Neural crest cell (in vitro differentiated cells): ENCODE measurements at regions not wholly inside any gene's neighbourhood (a gene's known extent, or its start where the extent isn't known, plus 50 kb on each side); places are given as distances from the start of the nearest gene placed in this dataset.
"Not testable (repeated sequence)": the region's sequence is repeated elsewhere in the genome, so short reads cannot be mapped to it uniquely, and the experiment has no call there.

Source experiments
- DNase-seq: peaks from one replicate; pipeline ENCODE4 v3.0.0; 2021; ENCODE audit warnings: low read depth, mixed read lengths, low spot score
- H3K27ac Mint-ChIP-seq: one replicate; pipeline ENCODE4 v1.8.0; 2021; ENCODE audit warnings: mild to moderate bottlenecking, mixed read lengths; ENCODE audit not compliant: unreplicated experiment
- H3K27me3 Mint-ChIP-seq: 2 replicates; pipeline ENCODE4 v1.8.0; 2021; ENCODE audit warnings: low read depth, mild to moderate bottlenecking, mixed read lengths
- H3K36me3 Mint-ChIP-seq: 2 replicates; pipeline ENCODE4 v1.8.0; 2021; ENCODE audit warnings: low read depth, mild to moderate bottlenecking, mixed read lengths
- H3K4me1 Mint-ChIP-seq: 2 replicates; pipeline ENCODE4 v1.8.0; 2021; ENCODE audit warnings: mixed read lengths
- H3K4me3 Mint-ChIP-seq: one replicate; pipeline ENCODE4 v1.8.0; 2021; ENCODE audit warnings: mild to moderate bottlenecking, mixed read lengths
- H3K9me3 Mint-ChIP-seq: 2 replicates; pipeline ENCODE4 v1.8.0; 2021; ENCODE audit warnings: mixed read lengths
- TF ChIP-seq, protein P1 (sequence below): fragments of 200-600 bp; sonication (generic); conservative IDR thresholded peaks from 2 replicates; pipeline ENCODE4 v1.5.0; 2021; ENCODE audit warnings: antibody characterized with exemption, mild to moderate bottlenecking

DNA sequence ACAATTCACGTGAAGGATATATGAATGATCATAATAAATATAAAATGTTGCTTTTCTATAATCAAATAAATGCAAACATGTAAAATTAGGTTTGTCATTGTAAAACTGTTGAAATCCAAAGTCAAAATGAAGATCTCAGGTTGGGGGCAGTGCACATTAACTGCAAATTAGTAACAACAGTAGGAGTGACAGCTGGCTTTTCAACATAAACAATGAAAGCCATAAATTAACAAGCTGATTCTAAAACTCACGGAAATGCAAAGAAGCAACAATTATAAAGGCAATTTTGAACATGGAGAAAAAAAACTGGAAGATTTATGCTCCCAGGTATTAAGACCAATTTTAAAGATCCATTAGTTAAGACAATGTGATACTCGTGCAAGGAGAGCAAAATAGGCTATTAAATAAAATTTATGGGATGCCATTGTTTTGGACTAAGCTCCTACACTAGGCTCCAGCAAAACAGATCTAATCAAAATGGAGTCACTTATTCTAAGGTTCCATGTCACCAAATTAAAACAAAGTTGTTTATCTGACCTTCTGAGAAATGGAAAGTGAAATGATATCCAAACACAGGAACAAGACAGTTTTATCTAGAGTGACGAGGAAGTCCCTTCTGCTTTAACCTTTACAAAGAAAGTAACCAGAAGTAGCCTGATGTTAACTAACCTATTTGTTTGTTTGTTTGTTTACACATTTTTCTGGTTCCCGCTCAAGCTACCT is 770.8 kb downstream of the EPHA7 start:
- H3K36me3 Mint-ChIP-seq: peaks cover 4% of the 10 kb centered on the region
- TF ChIP-seq, protein P1, sequence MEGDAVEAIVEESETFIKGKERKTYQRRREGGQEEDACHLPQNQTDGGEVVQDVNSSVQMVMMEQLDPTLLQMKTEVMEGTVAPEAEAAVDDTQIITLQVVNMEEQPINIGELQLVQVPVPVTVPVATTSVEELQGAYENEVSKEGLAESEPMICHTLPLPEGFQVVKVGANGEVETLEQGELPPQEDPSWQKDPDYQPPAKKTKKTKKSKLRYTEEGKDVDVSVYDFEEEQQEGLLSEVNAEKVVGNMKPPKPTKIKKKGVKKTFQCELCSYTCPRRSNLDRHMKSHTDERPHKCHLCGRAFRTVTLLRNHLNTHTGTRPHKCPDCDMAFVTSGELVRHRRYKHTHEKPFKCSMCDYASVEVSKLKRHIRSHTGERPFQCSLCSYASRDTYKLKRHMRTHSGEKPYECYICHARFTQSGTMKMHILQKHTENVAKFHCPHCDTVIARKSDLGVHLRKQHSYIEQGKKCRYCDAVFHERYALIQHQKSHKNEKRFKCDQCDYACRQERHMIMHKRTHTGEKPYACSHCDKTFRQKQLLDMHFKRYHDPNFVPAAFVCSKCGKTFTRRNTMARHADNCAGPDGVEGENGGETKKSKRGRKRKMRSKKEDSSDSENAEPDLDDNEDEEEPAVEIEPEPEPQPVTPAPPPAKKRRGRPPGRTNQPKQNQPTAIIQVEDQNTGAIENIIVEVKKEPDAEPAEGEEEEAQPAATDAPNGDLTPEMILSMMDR: no peak
- H3K27me3 Mint-ChIP-seq: no peaks in the 10 kb centered on the region
- H3K27ac Mint-ChIP-seq: no peak overlapping the region
- DNase-seq: no peak
- no peaks in the 10 kb centered on the region for H3K4me1 Mint-ChIP-seq
- H3K4me3 Mint-ChIP-seq: no peak overlapping the region
- peaks cover 4% of the 10 kb centered on the region for H3K9me3 Mint-ChIP-seq

DNA sequence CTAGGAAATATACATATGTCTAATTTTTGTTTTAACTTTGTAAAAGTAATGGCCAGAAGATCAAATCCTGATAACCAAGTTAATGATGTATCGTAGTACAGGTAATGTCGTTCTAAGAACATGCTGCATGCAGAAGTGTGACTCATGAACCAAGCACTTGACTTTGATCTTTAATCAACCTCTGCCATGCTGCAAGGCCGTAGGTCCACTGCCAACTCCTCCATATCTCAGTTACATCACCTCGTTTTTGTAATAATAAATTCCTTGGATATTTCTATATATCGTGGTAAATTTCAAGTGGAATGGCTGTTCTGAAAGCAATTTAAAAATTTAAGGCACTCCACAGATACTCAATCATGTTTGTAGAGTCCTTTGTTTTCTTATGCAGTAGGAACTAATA is 771.7 kb downstream of the EPHA7 start:
- no peak overlapping the region for H3K27ac Mint-ChIP-seq
- no peaks in the 10 kb centered on the region for H3K27me3 Mint-ChIP-seq
- H3K36me3 Mint-ChIP-seq: peaks cover 4% of the 10 kb centered on the region
- H3K9me3 Mint-ChIP-seq: peaks cover 4% of the 10 kb centered on the region
- no peak overlapping the region for H3K4me3 Mint-ChIP-seq
- no peak for DNase-seq
- no peaks in the 10 kb centered on the region for H3K4me1 Mint-ChIP-seq
- TF ChIP-seq, protein P1: no peak

DNA sequence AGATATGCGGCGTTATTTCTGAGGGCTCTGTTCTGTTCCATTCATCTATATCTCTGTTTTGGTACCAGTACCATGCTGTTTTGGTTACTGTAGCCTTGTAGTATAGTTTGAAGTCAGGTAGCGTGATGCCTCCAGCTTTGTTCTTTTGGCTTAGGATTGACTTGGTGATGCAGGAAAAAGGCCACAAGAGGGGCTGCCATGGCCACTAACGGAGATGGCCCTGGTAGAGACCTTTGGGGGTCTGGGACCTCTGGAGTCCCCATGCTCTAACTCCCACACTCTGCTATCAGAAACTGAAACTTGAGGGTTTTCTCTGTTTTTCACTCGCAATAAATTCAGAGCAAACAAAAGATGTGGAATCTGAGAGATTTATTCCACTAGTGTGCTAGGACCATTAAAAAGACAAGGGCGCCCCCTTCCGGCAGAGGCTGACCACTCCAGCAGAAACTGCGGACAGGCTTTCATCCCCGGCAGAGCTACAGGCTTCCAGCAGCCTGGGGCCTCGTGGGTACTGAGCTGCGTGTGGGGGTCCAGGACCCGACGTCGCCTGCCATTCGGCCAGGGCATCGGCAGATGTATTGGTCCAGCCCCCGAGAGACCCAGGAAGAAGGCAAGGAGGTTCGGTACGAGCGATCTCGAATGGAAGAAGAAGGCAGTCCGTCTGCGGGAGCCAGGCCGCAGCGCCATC is 775.1 kb downstream of the EPHA7 start:
- H3K36me3 Mint-ChIP-seq, H3K4me1 Mint-ChIP-seq, H3K4me3 Mint-ChIP-seq, H3K27me3 Mint-ChIP-seq, H3K9me3 Mint-ChIP-seq, H3K27ac Mint-ChIP-seq: not testable (repeated sequence)
- TF ChIP-seq, protein P1: peak; percentile 65
- DNase-seq: peak; percentile 61

DNA sequence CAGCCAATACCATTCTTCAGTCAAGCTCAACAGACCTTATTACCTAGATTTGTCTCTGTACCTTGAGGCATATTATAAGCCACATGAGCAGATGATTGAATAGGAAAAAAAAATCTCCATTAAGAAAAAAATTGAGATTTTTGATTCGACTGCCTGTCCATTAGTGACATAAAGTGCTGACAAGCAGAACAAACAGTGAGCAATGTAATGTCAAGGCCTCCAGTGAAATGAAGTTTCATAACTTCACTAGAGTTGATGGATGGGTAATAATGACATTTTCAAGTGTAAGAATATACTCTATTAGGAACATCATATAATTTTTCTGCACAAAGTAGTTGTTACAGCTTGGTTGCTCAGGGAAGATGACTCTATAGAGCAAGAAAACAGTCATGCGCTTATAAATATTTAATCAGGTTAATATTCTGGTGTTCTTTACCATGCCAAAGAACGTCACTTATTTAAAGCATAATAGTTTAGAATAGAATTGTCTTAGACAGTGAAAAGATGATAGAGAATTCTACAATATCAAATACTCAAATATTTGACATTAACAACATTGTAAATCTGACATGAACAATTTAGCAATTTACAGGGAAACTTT is 783.7 kb downstream of the EPHA7 start:
- no peak for DNase-seq
- no peaks in the 10 kb centered on the region for H3K4me1 Mint-ChIP-seq
- H3K27ac Mint-ChIP-seq: no peak overlapping the region
- TF ChIP-seq, protein P1: no peak
- no peaks in the 10 kb centered on the region for H3K36me3 Mint-ChIP-seq
- no peaks in the 10 kb centered on the region for H3K27me3 Mint-ChIP-seq
- H3K4me3 Mint-ChIP-seq: no peak overlapping the region
- no peaks in the 10 kb centered on the region for H3K9me3 Mint-ChIP-seq

DNA sequence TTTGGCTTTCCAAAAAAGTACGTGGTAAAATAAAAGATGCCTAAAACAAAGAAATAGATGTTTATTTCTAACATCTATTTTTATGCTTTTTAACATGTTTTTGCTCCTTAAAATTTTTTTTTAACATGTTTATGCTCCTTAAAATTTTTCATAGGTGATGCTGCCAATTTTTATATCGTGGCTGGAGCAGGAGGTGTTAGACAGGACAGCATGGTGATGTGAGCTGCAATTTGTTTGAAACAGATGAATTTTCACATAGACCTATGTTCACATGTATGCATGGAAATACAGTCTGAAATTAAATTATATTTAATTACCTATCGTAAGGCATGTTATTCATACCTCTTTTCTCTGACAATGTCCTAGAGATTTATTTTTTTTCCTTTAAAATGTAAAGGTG is 784.8 kb downstream of the EPHA7 start:
- no peaks in the 10 kb centered on the region for H3K4me1 Mint-ChIP-seq
- no peak for DNase-seq
- H3K36me3 Mint-ChIP-seq: no peaks in the 10 kb centered on the region
- H3K9me3 Mint-ChIP-seq: no peaks in the 10 kb centered on the region
- TF ChIP-seq, protein P1: no peak
- H3K27me3 Mint-ChIP-seq: no peaks in the 10 kb centered on the region
- no peak overlapping the region for H3K4me3 Mint-ChIP-seq
- H3K27ac Mint-ChIP-seq: no peak overlapping the region
